GM23338 (cell line): ENCODE measurements at regions not wholly inside any gene's neighbourhood (a gene's known extent, or its start where the extent isn't known, plus 50 kb on each side); places are given as distances from the start of the nearest gene placed in this dataset.

Source experiments
- ATAC-seq: fragments of 200-7000 bp; cut with Tn5 transposase; 3 replicates; pipeline ENCODE4 v1.9.1; 2020
- DNase-seq: peaks from one replicate; pipeline ENCODE4 v3.0.0-alpha.2; 2015; ENCODE audit warnings: low spot score
- H2AFZ ChIP-seq: fragments of 200-600 bp; sonication (generic); 2 replicates; pipeline ENCODE4 v1.8.0; 2016; ENCODE audit warnings: antibody characterized with exemption, mild to moderate bottlenecking, moderate library complexity
- H3F3A ChIP-seq: fragments of 200-600 bp; sonication (generic); replicated peaks from 2 replicates; pipeline ENCODE4 v1.8.0; 2017; ENCODE audit warnings: antibody characterized with exemption, mixed run types, low read depth
- H3K27ac ChIP-seq: fragments of 200-600 bp; sonication (generic); 2 replicates; pipeline ENCODE4 v1.6.1; 2016; ENCODE audit warnings: low read depth
- H3K27me3 ChIP-seq: fragments of 200-600 bp; sonication (generic); 2 replicates; pipeline ENCODE4 v1.8.0; 2016; ENCODE audit warnings: mild to moderate bottlenecking, mixed run types, moderate library complexity; ENCODE audit not compliant: insufficient read depth
- H3K36me3 ChIP-seq: fragments of 200-600 bp; sonication (generic); 2 replicates; pipeline ENCODE4 v1.8.0; 2016; ENCODE audit warnings: mild to moderate bottlenecking; ENCODE audit not compliant: insufficient read depth
- H3K4me1 ChIP-seq: fragments of 200-600 bp; sonication (generic); 2 replicates; pipeline ENCODE4 v1.8.0; 2016; ENCODE audit warnings: mild to moderate bottlenecking, moderate library complexity; ENCODE audit not compliant: insufficient read depth
- H3K4me2 ChIP-seq: fragments of 200-600 bp; sonication (generic); 2 replicates; pipeline ENCODE4 v1.7.1; 2017; ENCODE audit warnings: mixed run types
- H3K4me3 ChIP-seq: fragments of 200-600 bp; sonication (generic); 2 replicates; pipeline ENCODE4 v1.6.1; 2016; ENCODE audit warnings: mixed run types
- H3K79me2 ChIP-seq: fragments of 200-600 bp; sonication (generic); replicated peaks from 2 replicates; pipeline ENCODE4 v1.8.0; 2017; ENCODE audit warnings: mild to moderate bottlenecking; ENCODE audit not compliant: insufficient read depth
- H3K9me2 ChIP-seq: fragments of 200-600 bp; sonication (generic); 2 replicates; pipeline ENCODE4 v1.8.0; 2017; ENCODE audit not compliant: insufficient read depth
- H4K20me1 ChIP-seq: fragments of 200-600 bp; sonication (generic); replicated peaks from 2 replicates; pipeline ENCODE4 v1.8.0; 2017; ENCODE audit warnings: mild to moderate bottlenecking; ENCODE audit not compliant: insufficient read depth
- H3K27ac Mint-ChIP-seq: 2 replicates; pipeline ENCODE4 v1.8.0; 2020; ENCODE audit warnings: inconsistent platforms, mild to moderate bottlenecking, moderate library complexity, mixed read lengths
- H3K27me3 Mint-ChIP-seq: 3 replicates; pipeline ENCODE4 v1.8.0; 2022; ENCODE audit warnings: low read depth, mild to moderate bottlenecking, moderate library complexity, mixed read lengths, inconsistent platforms; ENCODE audit not compliant: insufficient read depth, poor library complexity
- H3K36me3 Mint-ChIP-seq: 3 replicates; pipeline ENCODE4 v1.8.0; 2021; ENCODE audit warnings: low read depth, mild to moderate bottlenecking, inconsistent platforms, moderate library complexity, mixed read lengths
- H3K4me1 Mint-ChIP-seq: 3 replicates; pipeline ENCODE4 v1.8.0; 2020; ENCODE audit warnings: mild to moderate bottlenecking, inconsistent platforms, mixed read lengths
- H3K4me3 Mint-ChIP-seq: 3 replicates; pipeline ENCODE4 v1.8.0; 2021; ENCODE audit warnings: moderate library complexity, mild to moderate bottlenecking, inconsistent platforms, mixed read lengths
- H3K9me3 Mint-ChIP-seq: 3 replicates; pipeline ENCODE4 v1.8.0; 2020; ENCODE audit warnings: moderate library complexity, mild to moderate bottlenecking, inconsistent platforms, mixed read lengths
- CREB1 ChIP-seq: fragments of 250-450 bp; sonication (Bioruptor Pico); IDR thresholded peaks from 2 replicates; pipeline ENCODE4 v1.5.0; 2020; ENCODE audit warnings: low read depth, mild to moderate bottlenecking, moderate library complexity
- CTCF ChIP-seq, 2 experiments: fragments of 200-600 bp in 1 of 2; sonication (generic) in 1 of 2; conservative IDR thresholded peaks; 2 replicates each; pipeline versions ENCODE4 v1.5.1 to v1.6.1; 2016 to 2017; ENCODE audit warnings: antibody characterized with exemption in 2 of 2, low read depth in 2 of 2, mild to moderate bottlenecking in 2 of 2, moderate library complexity in 1 of 2
- ETS1 ChIP-seq: IDR thresholded peaks from 2 replicates; pipeline ENCODE4 v1.6.1; 2016; ENCODE audit warnings: antibody characterized with exemption
- EZH2 ChIP-seq: fragments of 200-600 bp; sonication (generic); IDR thresholded peaks from one replicate; pipeline ENCODE4 v1.8.0; 2017; ENCODE audit warnings: antibody characterized with exemption, mild to moderate bottlenecking, low read depth; ENCODE audit not compliant: unreplicated experiment
- EZH2phosphoT487 ChIP-seq: fragments of 200-600 bp; sonication (generic); IDR thresholded peaks from one replicate; pipeline ENCODE4 v1.8.1; 2018; ENCODE audit warnings: antibody characterized with exemption; ENCODE audit not compliant: unreplicated experiment
- JUNB ChIP-seq: IDR thresholded peaks from one replicate; pipeline ENCODE4 v1.6.1; 2016; ENCODE audit warnings: antibody characterized with exemption; ENCODE audit not compliant: unreplicated experiment
- NANOG ChIP-seq: IDR thresholded peaks from 2 replicates; pipeline ENCODE4 v1.6.1; 2016; ENCODE audit warnings: antibody characterized with exemption, borderline replicate concordance
- STAT1 ChIP-seq: IDR thresholded peaks from one replicate; pipeline ENCODE4 v1.6.1; 2016; ENCODE audit warnings: antibody characterized with exemption; ENCODE audit not compliant: unreplicated experiment
- ZNF114 ChIP-seq: fragments of 250-450 bp; sonication (Bioruptor Pico); IDR thresholded peaks from 2 replicates; pipeline ENCODE4 v1.5.0; 2020; ENCODE audit warnings: mild to moderate bottlenecking, moderate library complexity
- ZNF462 ChIP-seq: fragments of 250-450 bp; sonication (Bioruptor Pico); IDR thresholded peaks from 2 replicates; pipeline ENCODE4 v1.5.0; 2020; ENCODE audit warnings: mild to moderate bottlenecking, moderate library complexity

GRCh38 chr5:114702136-114702535 is 340.3 kb downstream of the KCNN2 start:
- H2AFZ ChIP-seq: no peak overlapping the region
- no peaks in the 10 kb centered on the region for H4K20me1 ChIP-seq
- no peaks in the 10 kb centered on the region for H3K27me3 ChIP-seq
- H3K9me2 ChIP-seq: peaks cover 7% of the 10 kb centered on the region; the same call in 1 of the 2 replicates
- Mint-ChIP-seq H3K27ac (no peak overlapping the region), H3K9me3 (0 out of 3 replicates have a peak, but pooled peaks cover under 1% of the 10 kb centered on the region), H3K27me3 (peaks cover 2% of the 10 kb centered on the region), H3K4me3 (no peak overlapping the region), H3K4me1 (peaks cover 3% of the 10 kb centered on the region; the same call in 2 of the 3 replicates), H3K36me3 (peaks cover 3% of the 10 kb centered on the region; the same call in 1 of the 3 replicates)
- no peak overlapping the region for H3K4me3 ChIP-seq
- DNase-seq (no peak), ATAC-seq (no peak)
- H3F3A ChIP-seq: no peaks in the 10 kb centered on the region
- no peak for TF ChIP-seq CTCF (conservative IDR thresholded peaks at IDR 0.05; ENCODE audit: low read depth in 2 of 2)
- no peak overlapping the region for H3K27ac ChIP-seq
- H3K4me1 ChIP-seq: 0 out of 2 replicates have a peak, but pooled peaks cover 3% of the 10 kb centered on the region
- H3K36me3 ChIP-seq: no peaks in the 10 kb centered on the region; the same call in 1 of the 2 replicates
- no peak overlapping the region for H3K4me2 ChIP-seq
- no peaks in the 10 kb centered on the region for H3K79me2 ChIP-seq

GRCh38 chr5:114700823-114701222 is 339.0 kb downstream of the KCNN2 start:
- peaks cover 12% of the 10 kb centered on the region for H3K9me3 Mint-ChIP-seq
- Histone ChIP-seq H2AFZ (no peak overlapping the region), H3K27ac (no peak overlapping the region), H4K20me1 (no peaks in the 10 kb centered on the region), H3K79me2 (no peaks in the 10 kb centered on the region), H3K4me2 (no peak overlapping the region), H3F3A (no peaks in the 10 kb centered on the region), H3K36me3 (no peaks in the 10 kb centered on the region; the same call in 1 of the 2 replicates), H3K9me2 (peaks cover 7% of the 10 kb centered on the region; the same call in 1 of the 2 replicates), H3K27me3 (no peaks in the 10 kb centered on the region), H3K4me3 (no peak overlapping the region), H3K4me1 (0 out of 2 replicates have a peak, but pooled peaks cover 3% of the 10 kb centered on the region)
- H3K27ac Mint-ChIP-seq: no peak overlapping the region
- DNase-seq (no peak), ATAC-seq (no peak)
- no peak overlapping the region for H3K4me3 Mint-ChIP-seq
- H3K36me3 Mint-ChIP-seq: peaks cover 15% of the 10 kb centered on the region; the same call in 2 of the 3 replicates
- H3K27me3 Mint-ChIP-seq: peaks cover 2% of the 10 kb centered on the region
- peaks cover 3% of the 10 kb centered on the region; the same call in 2 of the 3 replicates for H3K4me1 Mint-ChIP-seq
- TF ChIP-seq CTCF (conservative IDR thresholded peaks at IDR 0.05; ENCODE audit: low read depth in 2 of 2) (no peak), NANOG (no peak), EZH2phosphoT487 (no peak), CREB1 (CRISPR knock-in tag) (no peak), ETS1 (no peak), EZH2 (no peak), JUNB (no peak), ZNF462 (CRISPR knock-in tag) (no peak), ZNF114 (CRISPR knock-in tag) (no peak), STAT1 (no peak)
